Trophoblast cell (in vitro differentiated cells and primary cell): ENCODE measurements at regions not wholly inside any gene's neighbourhood (a gene's known extent, or its start where the extent isn't known, plus 50 kb on each side); places are given as distances from the start of the nearest gene placed in this dataset.
A peak's percentile ranks its signal among the peaks of the same experiment; 100 is the strongest.

Experiments
- DNase-seq, 2 donors: peaks; one replicate each; pipeline ENCODE4 v3.0.0-alpha.2; 2016
- H2AFZ ChIP-seq: 2 replicates; pipeline ENCODE4 v1.6.1; 2013; ENCODE audit warnings: low read length, moderate library complexity, mild to moderate bottlenecking; ENCODE audit not compliant: insufficient read depth, poor library complexity
- H2AK5ac ChIP-seq: 2 replicates; pipeline ENCODE4 v1.6.1; 2013; ENCODE audit warnings: mild to moderate bottlenecking, low read length
- H2BK120ac ChIP-seq: 2 replicates; pipeline ENCODE4 v1.6.1; 2013; ENCODE audit warnings: low read length, mild to moderate bottlenecking, moderate library complexity; ENCODE audit not compliant: insufficient read depth, poor library complexity
- H2BK12ac ChIP-seq: 2 replicates; pipeline ENCODE4 v1.6.1; 2013; ENCODE audit warnings: mild to moderate bottlenecking, low read length, moderate library complexity
- H2BK5ac ChIP-seq: 2 replicates; pipeline ENCODE4 v1.6.1; 2013; ENCODE audit warnings: low read length, low read depth, moderate library complexity, mild to moderate bottlenecking; ENCODE audit not compliant: poor library complexity
- H3K14ac ChIP-seq: 2 replicates; pipeline ENCODE4 v1.6.1; 2013; ENCODE audit warnings: mild to moderate bottlenecking, low read length
- H3K18ac ChIP-seq: 2 replicates; pipeline ENCODE4 v1.6.1; 2013; ENCODE audit warnings: mild to moderate bottlenecking, low read length
- H3K23ac ChIP-seq: 2 replicates; pipeline ENCODE4 v1.6.1; 2013; ENCODE audit warnings: low read length
- H3K27ac ChIP-seq: 2 replicates; pipeline ENCODE4 v1.5.1; 2013; ENCODE audit warnings: low read depth, mild to moderate bottlenecking, inconsistent platforms, low read length, moderate library complexity
- H3K27me3 ChIP-seq: 2 replicates; pipeline ENCODE4 v1.6.1; 2013; ENCODE audit warnings: inconsistent platforms, mild to moderate bottlenecking, low read length, moderate library complexity; ENCODE audit not compliant: insufficient read depth
- H3K36me3 ChIP-seq, 2 experiments: 1 replicate in 1 of 2; 2 replicates in 1 of 2; pipeline ENCODE4 v1.6.1; 2013; ENCODE audit warnings: low read length in 2 of 2, mild to moderate bottlenecking in 2 of 2, moderate library complexity in 1 of 2; ENCODE audit not compliant: insufficient read depth in 2 of 2, control insufficient read depth in 1 of 2
- H3K4ac ChIP-seq: 2 replicates; pipeline ENCODE4 v1.6.1; 2013; ENCODE audit warnings: low read depth, mild to moderate bottlenecking, low read length, moderate library complexity
- H3K4me1 ChIP-seq, 2 experiments: 1 replicate in 1 of 2; 2 replicates in 1 of 2; pipeline ENCODE4 v1.6.1; 2013; ENCODE audit warnings: low read length in 2 of 2, mild to moderate bottlenecking in 2 of 2, moderate library complexity in 1 of 2; ENCODE audit not compliant: insufficient read depth in 2 of 2, control insufficient read depth in 1 of 2
- H3K4me2 ChIP-seq: 2 replicates; pipeline ENCODE4 v1.6.1; 2013; ENCODE audit warnings: inconsistent platforms, mild to moderate bottlenecking, low read length, moderate library complexity
- H3K4me3 ChIP-seq: 2 replicates; pipeline ENCODE4 v1.5.1; 2013; ENCODE audit warnings: mild to moderate bottlenecking, low read depth, low read length, inconsistent platforms
- H3K79me1 ChIP-seq: one replicate; pipeline ENCODE4 v1.6.1; 2013; ENCODE audit warnings: low read length
- H3K79me2 ChIP-seq: 2 replicates; pipeline ENCODE4 v1.6.1; 2013; ENCODE audit warnings: low read length, mild to moderate bottlenecking; ENCODE audit not compliant: control insufficient read depth, insufficient read depth, poor library complexity
- H3K9ac ChIP-seq: 2 replicates; pipeline ENCODE4 v1.6.1; 2013; ENCODE audit warnings: mild to moderate bottlenecking, low read length
- H3K9me3 ChIP-seq: 2 replicates; pipeline ENCODE4 v1.6.1; 2013; ENCODE audit warnings: low read depth, mild to moderate bottlenecking, control low read depth, inconsistent platforms, low read length; ENCODE audit not compliant: insufficient read depth
- H4K12ac ChIP-seq: 2 replicates; pipeline ENCODE4 v1.6.1; 2013; ENCODE audit warnings: low read depth, mild to moderate bottlenecking, low read length, moderate library complexity
- H4K8ac ChIP-seq: 2 replicates; pipeline ENCODE4 v1.6.1; 2013; ENCODE audit warnings: low read depth, mild to moderate bottlenecking, low read length, moderate library complexity
- H4K91ac ChIP-seq: one replicate; pipeline ENCODE4 v1.6.1; 2013; ENCODE audit warnings: low read depth, mild to moderate bottlenecking, low read length, moderate library complexity
- WGBS: extraction: QIAGEN DNeasy Blood & Tissue Kit; methylation state at CpG from one replicate; pipeline ENCODE4 v1.1.7; 2013; ENCODE audit warnings: missing lambda C conversion rate; ENCODE audit not compliant: insufficient read length, insufficient coverage; ENCODE audit errors: extremely low coverage; 5-methylcytosine and 5-hydroxymethylcytosine counted together

DNA sequence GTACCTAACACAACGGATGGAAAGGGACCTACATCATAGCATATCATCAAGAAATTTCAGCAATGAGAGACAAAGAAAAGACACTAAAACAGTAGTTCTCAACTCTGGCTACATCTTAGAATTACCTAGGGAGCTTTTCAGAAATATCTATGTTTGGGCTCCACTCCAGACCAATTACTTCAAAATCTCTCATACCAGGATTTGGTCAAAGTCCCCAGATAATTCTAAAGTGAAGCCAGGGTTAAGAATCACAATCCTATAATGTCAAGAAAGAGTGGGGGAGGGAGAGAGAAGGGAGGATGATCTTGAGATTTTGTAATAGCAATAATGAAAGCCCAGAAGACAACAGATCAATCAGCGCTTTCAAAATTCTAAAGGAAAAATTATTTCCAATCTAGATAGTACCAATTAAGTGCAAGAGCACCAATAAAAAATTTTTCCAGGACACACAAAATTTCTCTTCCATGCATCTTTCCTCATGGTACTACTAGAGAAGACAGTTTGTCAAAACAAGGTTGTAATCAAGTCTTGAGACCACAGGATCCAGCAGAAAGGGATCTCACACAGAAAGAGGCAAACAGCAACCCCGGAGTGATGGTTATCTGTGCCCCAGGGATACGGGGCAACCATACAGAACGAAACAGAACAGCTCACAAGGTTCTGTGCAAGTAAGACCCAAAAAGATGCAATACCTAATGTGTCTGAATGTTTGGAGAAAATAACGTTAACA is 152.9 kb upstream of the DST start:
- H4K91ac ChIP-seq = no peak overlapping the region
- no peak overlapping the region for H3K9ac ChIP-seq
- H3K79me1 ChIP-seq = no peaks in the 10 kb centered on the region
- H2BK12ac ChIP-seq = no peak overlapping the region
- no peak overlapping the region for H3K4ac ChIP-seq
- H2AFZ ChIP-seq = no peak overlapping the region
- H4K8ac ChIP-seq = no peak overlapping the region
- peak in 1 of 2 donors; percentile 16 for DNase-seq
- no peak overlapping the region for H2BK5ac ChIP-seq
- H3K4me1 ChIP-seq = no peaks in the 10 kb centered on the region
- no CpG with 5 or more reads among the region's 6 CpGs for WGBS
- H3K36me3 ChIP-seq = no peaks in the 10 kb centered on the region
- H3K4me2 ChIP-seq = no peak overlapping the region
- no peak overlapping the region for H3K18ac ChIP-seq
- no peak overlapping the region for H2AK5ac ChIP-seq
- H3K27me3 ChIP-seq = no peaks in the 10 kb centered on the region
- H3K14ac ChIP-seq = no peak overlapping the region
- H2BK120ac ChIP-seq = no peak overlapping the region
- H3K9me3 ChIP-seq = no peaks in the 10 kb centered on the region
- H3K27ac ChIP-seq = no peak overlapping the region
- H3K23ac ChIP-seq = no peak overlapping the region
- H3K79me2 ChIP-seq = peaks cover 3% of the 10 kb centered on the region
- H4K12ac ChIP-seq = no peak overlapping the region
- no peak overlapping the region for H3K4me3 ChIP-seq

- no peak overlapping the region for H3K4me2 ChIP-seq
- no peaks in the 10 kb centered on the region for H3K36me3 ChIP-seq
- H2AK5ac ChIP-seq = no peak overlapping the region
- H3K4me3 ChIP-seq = no peak overlapping the region
- H3K14ac ChIP-seq = no peak overlapping the region
- H3K27ac ChIP-seq = no peak overlapping the region
- H3K9me3 ChIP-seq = no peaks in the 10 kb centered on the region
- H4K91ac ChIP-seq = no peak overlapping the region
- no peak for DNase-seq
- H3K79me1 ChIP-seq = no peaks in the 10 kb centered on the region
- H3K9ac ChIP-seq = no peak overlapping the region
- H2AFZ ChIP-seq = no peak overlapping the region
- no peak overlapping the region for H2BK120ac ChIP-seq
- H3K79me2 ChIP-seq = peaks cover 3% of the 10 kb centered on the region
- no peak overlapping the region for H3K23ac ChIP-seq
- no peak overlapping the region for H3K18ac ChIP-seq
- no peaks in the 10 kb centered on the region for H3K27me3 ChIP-seq
- no peaks in the 10 kb centered on the region for H3K4me1 ChIP-seq
- H2BK12ac ChIP-seq = no peak overlapping the region
- no peak overlapping the region for H4K8ac ChIP-seq
- H4K12ac ChIP-seq = no peak overlapping the region
- H2BK5ac ChIP-seq = no peak overlapping the region
- H3K4ac ChIP-seq = peak overlapping the region; percentile 10
Measured at GRCh38 chr6:56794421-56794820, 151.7 kb upstream of the DST start.

- H4K91ac ChIP-seq = no peak overlapping the region
- H3K9me3 ChIP-seq = no peaks in the 10 kb centered on the region
- H3K4me1 ChIP-seq = no peaks in the 10 kb centered on the region
- no peak overlapping the region for H2AFZ ChIP-seq
- no peak overlapping the region for H3K27ac ChIP-seq
- no peak overlapping the region for H4K8ac ChIP-seq
- H3K4ac ChIP-seq = no peak overlapping the region
- no peak for DNase-seq
- H3K23ac ChIP-seq = no peak overlapping the region
- H3K79me2 ChIP-seq = peaks cover 3% of the 10 kb centered on the region
- no peak overlapping the region for H3K14ac ChIP-seq
- no peak overlapping the region for H2BK12ac ChIP-seq
- H3K4me3 ChIP-seq = no peak overlapping the region
- no peak overlapping the region for H3K18ac ChIP-seq
- no peak overlapping the region for H3K9ac ChIP-seq
- H3K79me1 ChIP-seq = no peaks in the 10 kb centered on the region
- no peak overlapping the region for H3K4me2 ChIP-seq
- no CpG with 5 or more reads among the region's 2 CpGs for WGBS
- no peaks in the 10 kb centered on the region for H3K27me3 ChIP-seq
- H3K36me3 ChIP-seq = no peaks in the 10 kb centered on the region
- no peak overlapping the region for H2BK5ac ChIP-seq
- H4K12ac ChIP-seq = no peak overlapping the region
- H2AK5ac ChIP-seq = no peak overlapping the region
- H2BK120ac ChIP-seq = no peak overlapping the region
Measured at GRCh38 chr6:56793938-56794337, 151.2 kb upstream of the DST start.

GRCh38 chr6:56790414-56790813 is 147.7 kb upstream of the DST start:
- Histone ChIP-seq H3K27me3 (no peaks in the 10 kb centered on the region), H3K4me1 (peaks cover 0 to under 1% of the 10 kb centered on the region in 2 experiments), H3K79me1 (no peaks in the 10 kb centered on the region), H3K4me3 (no peak overlapping the region), H3K23ac (no peak overlapping the region), H3K36me3 (no peaks in the 10 kb centered on the region), H2BK12ac (no peak overlapping the region), H3K27ac (no peak overlapping the region), H2AFZ (no peak overlapping the region), H2AK5ac (no peak overlapping the region), H3K4me2 (no peak overlapping the region), H3K9me3 (no peaks in the 10 kb centered on the region), H3K4ac (no peak overlapping the region), H3K9ac (no peak overlapping the region), H4K8ac (no peak overlapping the region), H4K91ac (no peak overlapping the region), H3K79me2 (peaks cover 3% of the 10 kb centered on the region), H4K12ac (no peak overlapping the region), H2BK5ac (no peak overlapping the region), H3K18ac (no peak overlapping the region), H3K14ac (no peak overlapping the region), H2BK120ac (no peak overlapping the region)
- DNase-seq = no peak
